WTC11 (cell line): ENCODE measurements at regions not wholly inside any gene's neighbourhood (a gene's known extent, or its start where the extent isn't known, plus 50 kb on each side); places are given as distances from the start of the nearest gene placed in this dataset.

Experiments
- ATAC-seq: fragments of 200-7000 bp; cut with Tn5 transposase; 2 replicates; pipeline ENCODE4 v1.10.0; 2021; ENCODE audit warnings: mild to moderate bottlenecking, moderate library complexity
- CTCF ChIA-PET: fragments of 300-600 bp; sonication (Branson Sonifier 250); formaldehyde crosslinking; loops from one replicate; lab custom pipeline; 2021; ENCODE audit warnings: antibody characterized with exemption; lab: Charles Lee
- POLR2A ChIA-PET: fragments of 350-600 bp; sonication (Branson Sonifier 250); formaldehyde crosslinking; loops from one replicate; lab custom pipeline; 2021; ENCODE audit warnings: antibody characterized with exemption; lab: Charles Lee
- DNase-seq: peaks from one replicate; pipeline ENCODE4 v3.0.0; 2021; ENCODE audit warnings: low spot score
- H3K27ac Mint-ChIP-seq: 2 replicates; pipeline ENCODE4 v1.8.0; 2021; ENCODE audit warnings: mixed read lengths
- H3K27me3 Mint-ChIP-seq: 2 replicates; pipeline ENCODE4 v1.8.0; 2021; ENCODE audit warnings: low read depth, mild to moderate bottlenecking, moderate library complexity, mixed read lengths
- H3K36me3 Mint-ChIP-seq: 2 replicates; pipeline ENCODE4 v1.8.0; 2021; ENCODE audit warnings: mixed read lengths
- H3K4me1 Mint-ChIP-seq: 2 replicates; pipeline ENCODE4 v1.8.0; 2022; ENCODE audit warnings: mixed read lengths
- H3K4me3 Mint-ChIP-seq: 2 replicates; pipeline ENCODE4 v1.8.0; 2021; ENCODE audit warnings: mild to moderate bottlenecking, moderate library complexity, mixed read lengths
- H3K9me3 Mint-ChIP-seq: 2 replicates; pipeline ENCODE4 v1.8.0; 2021; ENCODE audit warnings: mixed read lengths
- AR ChIP-seq: fragments of 250-450 bp; sonication (Bioruptor Pico); IDR thresholded peaks from 2 replicates; pipeline ENCODE4 v1.9.0; 2021; ENCODE audit warnings: mild to moderate bottlenecking
- ATF2 ChIP-seq: sonication (generic); formaldehyde crosslinking; IDR thresholded peaks from 2 replicates; pipeline ENCODE4 v1.8.1; 2022; ENCODE audit warnings: low read depth, missing genetic modification reagents, borderline replicate concordance
- CREB1 ChIP-seq: sonication (generic); formaldehyde crosslinking; IDR thresholded peaks from 2 replicates; pipeline ENCODE4 v1.8.0; 2023; ENCODE audit warnings: mild to moderate bottlenecking, missing genetic modification reagents
- ETV6 ChIP-seq: sonication (generic); formaldehyde crosslinking; IDR thresholded peaks from 2 replicates; pipeline ENCODE4 v1.8.1; 2022; ENCODE audit warnings: mild to moderate bottlenecking, missing genetic modification reagents
- GABPB1 ChIP-seq: sonication (generic); formaldehyde crosslinking; IDR thresholded peaks from 2 replicates; pipeline ENCODE4 v1.8.1; 2023; ENCODE audit warnings: mild to moderate bottlenecking, missing genetic modification reagents
- MAX ChIP-seq: sonication (generic); formaldehyde crosslinking; IDR thresholded peaks from 2 replicates; pipeline ENCODE4 v1.8.0; 2022; ENCODE audit warnings: mild to moderate bottlenecking, missing genetic modification reagents
- NFATC4 ChIP-seq: fragments of 250-450 bp; sonication (Bioruptor Pico); IDR thresholded peaks from 2 replicates; pipeline ENCODE4 v1.9.0; 2021; ENCODE audit warnings: mild to moderate bottlenecking
- NFYB ChIP-seq: sonication (generic); formaldehyde crosslinking; conservative IDR thresholded peaks from 2 replicates; pipeline ENCODE4 v1.8.0; 2022; ENCODE audit warnings: low read depth, missing genetic modification reagents
- NR1H2 ChIP-seq: sonication (generic); formaldehyde crosslinking; IDR thresholded peaks from 2 replicates; pipeline ENCODE4 v1.9.0; 2021; ENCODE audit warnings: mild to moderate bottlenecking, moderate library complexity, missing genetic modification reagents
- OVOL2 ChIP-seq: fragments of 250-450 bp; sonication (Bioruptor Pico); IDR thresholded peaks from 2 replicates; pipeline ENCODE4 v1.9.0; 2021; ENCODE audit warnings: mild to moderate bottlenecking, borderline replicate concordance
- RORB ChIP-seq: fragments of 250-450 bp; sonication (Bioruptor Pico); IDR thresholded peaks from 2 replicates; pipeline ENCODE4 v1.9.0; 2021; ENCODE audit warnings: mild to moderate bottlenecking
- USF1 ChIP-seq: sonication (generic); formaldehyde crosslinking; IDR thresholded peaks from 2 replicates; pipeline ENCODE4 v1.8.0; 2022; ENCODE audit warnings: mild to moderate bottlenecking, missing genetic modification reagents
- ZBTB43 ChIP-seq: sonication (generic); formaldehyde crosslinking; IDR thresholded peaks from 2 replicates; pipeline ENCODE4 v1.8.1; 2023; ENCODE audit warnings: mild to moderate bottlenecking, missing genetic modification reagents
- ZMAT4 ChIP-seq: fragments of 250-450 bp; sonication (Bioruptor Pico); IDR thresholded peaks from 2 replicates; pipeline ENCODE4 v1.9.0; 2021; ENCODE audit warnings: mild to moderate bottlenecking
- ZNF121 ChIP-seq: sonication (generic); formaldehyde crosslinking; IDR thresholded peaks from 2 replicates; pipeline ENCODE4 v1.8.0; 2023; ENCODE audit warnings: missing genetic modification reagents
- ZNF232 ChIP-seq: sonication (generic); formaldehyde crosslinking; IDR thresholded peaks from 2 replicates; pipeline ENCODE4 v1.8.0; 2022; ENCODE audit warnings: mild to moderate bottlenecking, missing genetic modification reagents
- ZNF416 ChIP-seq: fragments of 250-450 bp; sonication (Bioruptor Pico); IDR thresholded peaks from 2 replicates; pipeline ENCODE4 v1.9.0; 2021; ENCODE audit warnings: mild to moderate bottlenecking, inconsistent platforms
- TF ChIP-seq, protein P1 (sequence below): sonication (generic); formaldehyde crosslinking; IDR thresholded peaks from 2 replicates; pipeline ENCODE4 v1.8.1; 2023; ENCODE audit warnings: mild to moderate bottlenecking, missing genetic modification reagents, moderate library complexity
- TF ChIP-seq, protein P2 (sequence below): sonication (generic); formaldehyde crosslinking; IDR thresholded peaks from 2 replicates; pipeline ENCODE4 v1.8.1; 2022; ENCODE audit warnings: missing genetic modification reagents, borderline replicate concordance
- TF ChIP-seq, protein P3 (sequence below): fragments of 250-450 bp; sonication (Bioruptor Pico); IDR thresholded peaks from 2 replicates; pipeline ENCODE4 v1.9.0; 2021; ENCODE audit warnings: moderate library complexity, mild to moderate bottlenecking, inconsistent platforms, borderline replicate concordance

DNA sequence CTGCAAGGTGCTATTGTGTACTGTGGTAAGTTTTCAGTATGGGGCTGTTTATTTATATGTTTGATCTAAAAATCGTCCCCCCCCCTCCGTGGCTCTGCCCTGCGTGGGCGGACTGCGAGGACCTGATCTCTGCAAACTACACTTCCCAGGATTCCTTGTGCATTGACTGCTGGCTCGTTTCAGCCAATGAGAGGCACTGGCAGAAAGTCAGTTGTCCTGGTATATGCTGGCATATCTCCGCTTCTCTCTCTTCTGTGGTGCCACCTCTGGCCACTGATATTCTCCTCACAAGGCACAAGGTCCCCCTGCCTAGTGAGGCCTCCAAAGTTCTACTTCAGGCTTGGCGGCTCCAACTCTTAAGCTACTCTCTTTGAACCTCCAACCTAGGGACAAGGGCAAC, 168.8 kb upstream of the ZFP42 start:
- ATAC-seq, result peak; percentile 95

DNA sequence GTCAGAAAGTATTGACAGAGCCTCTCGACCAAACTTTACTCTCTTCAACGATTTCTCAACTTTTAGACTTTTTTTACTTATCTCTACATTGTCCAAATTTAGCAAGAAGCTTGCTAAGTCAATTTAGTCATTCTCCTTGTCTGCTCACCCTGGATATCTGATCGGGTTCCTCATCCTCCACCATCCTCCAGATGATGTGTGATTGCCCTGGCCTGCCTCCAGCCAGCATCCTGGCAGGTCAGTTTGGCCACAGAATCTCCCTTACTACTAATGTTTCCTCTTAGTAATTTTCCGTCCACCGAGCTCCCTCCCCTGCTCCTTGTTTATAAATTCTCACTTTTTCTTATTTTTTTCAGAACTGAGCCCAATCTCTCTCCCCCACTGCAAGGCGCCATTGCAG, 167.9 kb upstream of the ZFP42 start:
- no peaks in the 10 kb centered on the region for H3K4me1 Mint-ChIP-seq
- no peaks in the 10 kb centered on the region for H3K36me3 Mint-ChIP-seq
- peaks cover 5% of the 10 kb centered on the region; the same call in 1 of the 2 replicates for H3K9me3 Mint-ChIP-seq
- ChIA-PET POLR2A (no interaction called here), CTCF (no interaction called here)
- ATAC-seq (no peak), DNase-seq (no peak)
- H3K27ac Mint-ChIP-seq, result no peak overlapping the region
- TF ChIP-seq ZMAT4 (CRISPR knock-in tag) (no peak), GABPB1 (CRISPR knock-in tag) (no peak)
- H3K4me3 Mint-ChIP-seq, result no peak overlapping the region
- no peaks in the 10 kb centered on the region for H3K27me3 Mint-ChIP-seq

More for the DNA sequence above, 168.8 kb upstream of the ZFP42 start:
- no peak overlapping the region for H3K27ac Mint-ChIP-seq
- ChIA-PET CTCF (interaction anchor here (0.6 kb wide), 1 partner anchor 18 kb away, joined by 3 read pairs; no protein-coding TSS in a partner anchor), POLR2A (no interaction called here)
- no peaks in the 10 kb centered on the region for H3K27me3 Mint-ChIP-seq
- no peak for DNase-seq
- no peak overlapping the region for H3K4me3 Mint-ChIP-seq
- H3K9me3 Mint-ChIP-seq, result no peaks in the 10 kb centered on the region
- H3K4me1 Mint-ChIP-seq, result no peaks in the 10 kb centered on the region
- peak; percentile 52 for TF ChIP-seq USF1 (CRISPR knock-in tag)
- TF ChIP-seq NFYB, result peak; percentile 77
- TF ChIP-seq ZBTB43, result no peak
- TF ChIP-seq, protein P1, sequence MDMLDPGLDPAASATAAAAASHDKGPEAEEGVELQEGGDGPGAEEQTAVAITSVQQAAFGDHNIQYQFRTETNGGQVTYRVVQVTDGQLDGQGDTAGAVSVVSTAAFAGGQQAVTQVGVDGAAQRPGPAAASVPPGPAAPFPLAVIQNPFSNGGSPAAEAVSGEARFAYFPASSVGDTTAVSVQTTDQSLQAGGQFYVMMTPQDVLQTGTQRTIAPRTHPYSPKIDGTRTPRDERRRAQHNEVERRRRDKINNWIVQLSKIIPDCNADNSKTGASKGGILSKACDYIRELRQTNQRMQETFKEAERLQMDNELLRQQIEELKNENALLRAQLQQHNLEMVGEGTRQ (CRISPR knock-in tag), result peak; percentile 47; the same call in 1 of the 2 replicates
- TF ChIP-seq RORB (CRISPR knock-in tag), result no peak
- H3K36me3 Mint-ChIP-seq, result no peaks in the 10 kb centered on the region

DNA sequence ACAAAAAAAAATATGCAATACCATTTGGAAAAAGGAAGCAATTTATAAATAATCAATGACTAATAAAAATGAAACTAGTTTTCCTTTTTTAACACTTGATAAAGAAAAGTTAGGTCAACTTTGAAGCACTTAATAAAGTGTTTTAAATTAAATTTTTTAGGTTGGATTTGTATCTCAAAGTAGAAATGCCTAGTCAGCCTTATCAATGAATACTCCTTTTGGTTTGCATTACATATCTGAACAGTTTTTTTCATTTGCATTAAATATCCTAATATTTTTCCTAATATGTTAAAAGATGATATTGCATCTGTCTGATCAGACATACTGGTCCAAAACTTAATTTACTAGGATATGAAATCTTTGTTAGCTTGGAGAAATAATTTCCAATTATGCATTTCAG, 155.8 kb upstream of the ZFP42 start:
- DNase-seq (no peak), ATAC-seq (no peak)
- CTCF ChIA-PET, result no interaction called here
- Mint-ChIP-seq H3K4me3 (no peak overlapping the region), H3K27ac (no peak overlapping the region)
- POLR2A ChIA-PET, result no interaction called here
- no peak for TF ChIP-seq AR (CRISPR knock-in tag)
- TF ChIP-seq, all 79 proteins: peak for 0
- no peaks in the 10 kb centered on the region for H3K27me3 Mint-ChIP-seq
- H3K36me3 Mint-ChIP-seq, result no peaks in the 10 kb centered on the region
- H3K4me1 Mint-ChIP-seq, result no peaks in the 10 kb centered on the region
- H3K9me3 Mint-ChIP-seq, result no peaks in the 10 kb centered on the region

- CTCF ChIA-PET, result no interaction called here
- ATAC-seq (no peak), DNase-seq (no peak)
- Mint-ChIP-seq H3K4me3 (no peak overlapping the region), H3K36me3 (no peaks in the 10 kb centered on the region), H3K9me3 (peaks cover 9% of the 10 kb centered on the region), H3K27ac (no peak overlapping the region), H3K27me3 (no peaks in the 10 kb centered on the region), H3K4me1 (no peaks in the 10 kb centered on the region)
- POLR2A ChIA-PET, result no interaction called here
- TF ChIP-seq OVOL2 (CRISPR knock-in tag), result no peak
- no peak for TF ChIP-seq ZNF416 (CRISPR knock-in tag)
- TF ChIP-seq ATF2, result no peak
- TF ChIP-seq ZNF121 (CRISPR knock-in tag), result no peak
- TF ChIP-seq NFATC4 (CRISPR knock-in tag), result no peak
- TF ChIP-seq, protein P2, sequence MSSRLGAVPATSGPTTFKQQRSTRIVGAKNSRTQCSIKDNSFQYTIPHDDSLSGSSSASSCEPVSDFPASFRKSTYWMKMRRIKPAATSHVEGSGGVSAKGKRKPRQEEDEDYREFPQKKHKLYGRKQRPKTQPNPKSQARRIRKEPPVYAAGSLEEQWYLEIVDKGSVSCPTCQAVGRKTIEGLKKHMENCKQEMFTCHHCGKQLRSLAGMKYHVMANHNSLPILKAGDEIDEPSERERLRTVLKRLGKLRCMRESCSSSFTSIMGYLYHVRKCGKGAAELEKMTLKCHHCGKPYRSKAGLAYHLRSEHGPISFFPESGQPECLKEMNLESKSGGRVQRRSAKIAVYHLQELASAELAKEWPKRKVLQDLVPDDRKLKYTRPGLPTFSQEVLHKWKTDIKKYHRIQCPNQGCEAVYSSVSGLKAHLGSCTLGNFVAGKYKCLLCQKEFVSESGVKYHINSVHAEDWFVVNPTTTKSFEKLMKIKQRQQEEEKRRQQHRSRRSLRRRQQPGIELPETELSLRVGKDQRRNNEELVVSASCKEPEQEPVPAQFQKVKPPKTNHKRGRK, result no peak
- TF ChIP-seq ZNF232 (CRISPR knock-in tag), result no peak
- TF ChIP-seq CREB1 (CRISPR knock-in tag), result no peak
- TF ChIP-seq, protein P3, sequence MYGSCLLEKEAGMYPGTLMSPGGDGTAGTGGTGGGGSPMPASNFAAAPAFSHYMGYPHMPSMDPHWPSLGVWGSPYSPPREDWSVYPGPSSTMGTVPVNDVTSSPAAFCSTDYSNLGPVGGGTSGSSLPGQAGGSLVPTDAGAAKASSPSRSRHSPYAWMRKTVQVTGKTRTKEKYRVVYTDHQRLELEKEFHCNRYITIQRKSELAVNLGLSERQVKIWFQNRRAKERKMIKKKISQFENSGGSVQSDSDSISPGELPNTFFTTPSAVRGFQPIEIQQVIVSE (CRISPR knock-in tag), result no peak
- no peak for TF ChIP-seq NR1H2 (CRISPR knock-in tag)
- TF ChIP-seq MAX (CRISPR knock-in tag), result no peak
- TF ChIP-seq ETV6, result no peak
Measured at GRCh38 chr4:187840814-187841213, 154.8 kb upstream of the ZFP42 start.
